HPDE6-E6E7 (cell line): ENCODE measurements at regions not wholly inside any gene's neighbourhood (a gene's known extent, or its start where the extent isn't known, plus 50 kb on each side); places are given as distances from the start of the nearest gene placed in this dataset.
"Not testable (repeated sequence)": the region's sequence is repeated elsewhere in the genome, so short reads cannot be mapped to it uniquely, and the experiment has no call there.

Experiments used
- DNase-seq: peaks from one replicate; pipeline ENCODE4 v3.0.0; 2011; ENCODE audit warnings: missing footprints; ENCODE audit errors: extremely low spot score

DNA sequence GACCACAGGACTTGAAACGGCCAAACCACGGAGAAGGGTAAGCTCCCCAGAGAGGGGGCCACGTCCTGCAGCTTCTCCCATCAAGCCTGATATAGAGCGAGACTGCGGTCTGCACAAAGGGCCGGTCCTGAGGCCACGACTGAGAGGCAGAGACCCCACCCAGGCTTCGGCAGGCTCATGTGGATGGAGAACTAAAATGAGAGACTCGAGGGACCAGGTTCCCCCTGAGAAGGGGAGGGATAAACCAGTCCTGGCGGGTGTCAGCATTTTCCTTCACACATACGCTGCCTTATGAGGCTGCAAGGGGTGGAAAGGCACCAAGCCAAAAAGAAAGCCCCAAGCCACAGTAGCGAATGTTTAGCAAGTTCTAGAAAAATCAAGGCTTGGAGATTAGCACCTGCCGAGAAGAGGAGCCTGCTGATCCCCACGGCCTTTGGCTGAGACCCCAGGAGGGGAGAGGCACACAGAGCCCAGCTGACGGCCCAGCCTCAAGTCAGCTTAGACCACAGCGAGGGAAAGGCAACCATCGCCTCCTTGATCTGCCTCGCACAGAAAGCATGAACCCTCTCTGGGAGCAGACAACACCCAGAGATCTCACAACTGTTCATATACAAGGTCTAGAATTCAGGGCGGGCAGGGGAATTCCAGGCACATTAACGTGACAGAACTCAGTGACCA lies 92.6 kb upstream of the RNF32 start:
- no peak for DNase-seq

DNA sequence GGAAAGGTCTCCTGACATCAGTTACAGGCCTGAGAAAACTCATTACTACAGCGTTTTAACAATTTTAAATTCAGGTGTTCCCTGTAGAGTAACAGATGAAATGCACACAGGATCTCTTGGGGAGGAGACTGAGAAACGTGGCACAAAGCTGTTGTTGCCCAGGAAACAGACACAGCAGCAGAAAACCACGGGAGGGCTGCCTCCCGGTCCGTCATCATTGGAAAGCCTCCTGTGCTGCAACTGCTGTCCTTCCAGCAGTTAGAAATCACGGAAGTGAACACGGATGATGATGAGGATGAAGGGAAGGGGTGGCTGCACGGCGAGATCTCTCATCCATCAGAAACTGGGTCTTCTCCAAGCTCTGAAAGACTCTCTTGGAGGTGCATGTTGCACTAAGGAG lies 94.6 kb upstream of the RNF32 start:
- no peak for DNase-seq

DNA sequence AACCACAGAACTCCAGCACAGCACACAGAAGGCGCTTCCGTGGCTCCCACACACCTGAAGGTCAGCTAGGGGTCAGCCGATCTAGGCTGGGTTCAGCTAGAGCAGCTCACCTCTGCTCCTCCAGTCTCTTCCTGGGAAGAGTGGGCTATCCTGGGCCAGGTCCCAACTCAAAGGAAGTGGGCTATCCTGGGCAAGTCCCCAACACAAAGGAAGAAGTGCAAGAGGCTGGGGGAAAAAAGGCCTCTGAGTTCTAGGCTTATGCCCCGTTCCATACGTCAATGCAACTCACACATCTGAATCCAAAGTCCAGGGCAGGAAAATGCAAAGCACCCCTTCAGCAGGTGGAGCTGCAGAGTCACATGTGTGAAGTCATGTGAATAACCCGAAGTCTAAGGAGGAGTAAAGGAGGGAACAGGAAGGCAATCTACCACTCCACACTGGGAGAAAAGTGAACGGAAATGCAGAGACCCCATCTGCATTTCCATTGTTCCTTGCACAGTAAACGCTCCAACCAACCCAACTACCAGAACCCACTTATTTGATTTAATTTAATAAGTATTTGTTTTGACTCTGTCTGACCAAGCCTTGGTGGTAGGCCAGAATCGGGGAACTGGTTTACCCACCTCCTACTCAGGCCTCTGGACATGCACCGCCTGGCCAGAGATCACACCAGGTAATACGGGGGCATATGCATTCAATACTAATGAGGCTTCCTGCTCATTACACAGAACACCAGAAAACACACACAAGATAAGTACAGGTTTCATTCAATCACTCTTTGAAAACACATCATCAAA lies 95.5 kb upstream of the RNF32 start:
- DNase-seq = no peak

DNA sequence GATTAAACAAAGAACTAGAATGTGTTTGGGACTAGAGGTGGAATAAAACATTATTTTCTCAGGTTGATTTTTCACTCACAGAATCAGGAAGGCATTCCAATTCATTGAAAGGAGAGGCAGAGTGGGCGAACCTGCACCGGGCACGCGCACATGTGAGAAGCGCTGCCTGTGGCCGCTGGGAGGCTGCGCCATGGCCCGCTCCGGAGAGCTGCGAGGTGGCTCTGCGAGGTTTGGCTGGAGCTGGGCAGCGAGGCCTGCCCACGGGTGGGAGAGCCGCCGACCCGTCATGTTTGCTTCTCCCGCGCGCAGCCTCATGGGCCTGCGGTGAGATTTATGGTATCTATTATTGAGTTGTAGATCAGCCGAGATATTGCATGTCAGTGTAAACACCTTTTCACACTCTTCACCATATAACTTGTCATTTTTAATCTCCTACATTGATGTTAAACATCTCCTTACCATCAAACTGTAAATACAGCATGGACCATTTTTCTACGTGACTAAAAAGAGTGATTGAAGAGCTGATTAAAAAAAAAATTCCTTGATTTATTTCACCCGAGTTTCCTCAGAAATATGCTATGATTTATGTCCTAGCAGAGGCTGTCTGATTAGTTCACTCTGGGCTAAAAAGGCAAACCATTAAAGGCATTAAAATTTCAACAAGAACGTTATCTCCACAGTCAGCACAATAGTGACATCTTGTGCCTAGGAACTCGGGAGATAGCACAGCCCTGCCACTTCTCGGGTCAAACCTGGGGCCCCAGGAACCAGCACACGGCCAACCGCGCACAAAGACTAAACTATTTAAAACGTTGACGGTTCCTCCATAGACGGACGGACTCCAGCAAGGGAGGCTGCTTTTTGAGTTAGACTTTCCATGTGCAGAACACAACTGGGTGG lies 96.6 kb upstream of the RNF32 start:
- DNase-seq = no peak

DNA sequence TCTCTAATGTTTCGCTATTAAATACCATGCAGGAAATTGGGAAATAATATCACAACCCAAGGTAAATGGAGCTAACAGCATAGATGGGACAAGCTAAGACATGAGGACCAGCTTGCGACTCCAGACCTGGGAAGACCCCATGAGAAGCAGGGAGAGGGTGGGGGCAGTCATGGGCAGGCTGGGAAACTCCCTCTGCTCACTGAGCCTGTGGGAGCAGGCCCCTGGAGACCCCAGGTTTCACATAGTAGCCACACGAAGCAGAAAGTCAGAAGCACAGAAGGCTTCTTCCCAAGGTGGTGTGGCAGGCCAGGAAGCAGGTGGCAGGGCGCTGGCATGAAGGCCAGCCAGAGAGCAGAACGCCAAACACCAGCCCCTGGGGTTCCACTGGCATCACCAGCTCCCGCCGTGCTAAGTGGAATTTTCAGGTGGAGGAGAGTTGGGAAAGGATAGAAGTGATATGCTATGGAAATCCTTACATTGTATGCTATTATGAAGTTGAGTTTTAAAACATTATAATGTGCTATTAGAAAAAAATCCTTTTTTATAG lies 99.9 kb upstream of the RNF32 start:
- no peak for DNase-seq

DNA sequence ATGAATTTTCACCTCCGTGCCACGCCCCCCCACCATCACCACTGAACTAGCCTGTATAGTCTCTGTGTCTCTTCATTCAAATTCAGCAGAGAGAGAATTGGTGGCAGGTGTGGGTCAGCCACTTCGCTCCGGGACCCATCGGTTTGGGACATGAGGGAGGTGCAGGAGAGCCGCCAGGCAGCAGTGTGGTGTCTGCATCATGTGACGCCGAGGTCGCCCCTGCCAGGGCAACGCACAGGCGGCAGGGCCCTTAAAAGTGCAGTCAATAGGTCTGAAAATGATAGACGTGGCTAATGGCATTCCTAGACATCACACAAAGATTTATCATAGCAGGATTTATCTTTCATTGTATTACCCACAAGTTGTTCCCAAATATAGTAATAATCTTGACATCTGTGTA lies 100.6 kb upstream of the RNF32 start:
- no peak for DNase-seq

DNA sequence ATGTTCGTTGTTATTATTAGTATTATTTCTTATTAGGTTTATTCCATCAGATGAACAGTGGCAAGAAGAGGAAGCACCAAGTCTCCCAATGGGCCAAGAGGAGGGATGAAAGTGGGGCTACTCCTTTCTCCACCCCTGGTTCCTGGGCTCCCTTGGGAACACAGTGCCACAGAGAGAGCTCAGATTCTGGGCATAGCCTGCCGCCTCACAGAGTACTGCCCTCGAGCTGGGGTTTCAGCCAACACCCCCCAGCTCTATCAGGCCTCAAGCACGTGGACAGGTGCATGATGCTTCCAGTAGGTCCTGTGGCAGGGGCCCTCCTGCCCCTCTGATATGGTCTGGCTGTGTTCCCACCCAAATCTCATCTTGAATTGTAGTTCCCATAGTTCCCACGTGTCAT lies 103.6 kb upstream of the RNF32 start:
- DNase-seq = no peak

DNA sequence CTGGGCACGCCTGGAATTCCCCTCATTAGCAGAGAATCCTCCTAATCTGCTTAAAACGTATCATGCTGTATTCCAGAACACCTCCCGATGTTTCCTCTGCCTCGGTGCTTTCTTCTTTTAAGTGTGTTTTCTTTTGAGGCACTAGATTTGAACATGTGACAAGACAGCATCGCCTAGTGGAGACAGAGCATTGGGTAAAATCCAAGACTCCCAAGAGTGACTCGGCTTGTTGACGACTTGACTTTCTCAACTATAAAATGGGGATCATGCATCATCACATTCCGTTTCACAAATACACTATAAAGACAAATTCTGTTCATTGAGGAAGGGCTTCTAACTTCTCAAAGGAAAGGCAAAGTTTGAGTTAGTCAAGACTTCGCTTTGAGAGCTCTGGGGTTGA lies 105.6 kb upstream of the RNF32 start:
- no peak for DNase-seq

DNA sequence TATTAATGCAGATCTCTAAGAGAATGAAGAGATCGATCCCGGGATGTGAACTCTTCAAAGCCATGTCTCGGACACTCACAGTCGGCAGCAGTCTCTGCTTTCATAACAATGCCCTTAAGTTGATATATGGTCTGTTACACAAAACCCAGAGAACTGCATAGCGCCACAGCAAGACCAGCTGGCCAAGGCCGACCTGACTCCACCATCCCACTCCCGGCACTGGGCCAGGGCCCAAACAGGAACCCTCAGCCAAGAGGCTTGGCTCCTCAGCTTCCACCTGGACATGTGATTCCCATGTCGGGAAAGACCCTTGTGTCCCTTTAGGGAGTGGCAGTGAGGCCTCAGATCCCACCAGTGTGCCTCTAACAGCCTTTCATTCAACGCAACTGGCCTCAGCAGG lies 106.6 kb upstream of the RNF32 start:
- DNase-seq = no peak

DNA sequence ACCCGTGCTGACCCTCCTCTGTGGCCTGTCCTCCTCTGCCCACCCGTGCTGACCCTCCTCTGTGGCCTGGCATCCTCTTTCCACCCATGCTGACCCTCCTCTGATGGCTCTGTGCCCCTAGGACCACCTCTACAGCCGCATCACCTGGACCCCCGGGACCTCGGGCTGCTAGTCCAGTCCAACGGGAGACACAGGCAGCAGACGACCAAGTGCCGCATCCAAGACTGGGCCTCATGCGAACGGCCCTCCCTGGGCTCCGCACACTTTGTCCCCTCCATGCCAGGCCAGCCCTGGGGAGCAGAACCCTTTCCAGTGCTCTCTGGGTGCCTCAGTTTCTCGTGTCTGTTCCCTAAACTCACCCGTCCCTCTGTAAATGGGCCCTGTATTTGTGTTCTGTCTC lies 107.2 kb upstream of the RNF32 start:
- no peak for DNase-seq

DNA sequence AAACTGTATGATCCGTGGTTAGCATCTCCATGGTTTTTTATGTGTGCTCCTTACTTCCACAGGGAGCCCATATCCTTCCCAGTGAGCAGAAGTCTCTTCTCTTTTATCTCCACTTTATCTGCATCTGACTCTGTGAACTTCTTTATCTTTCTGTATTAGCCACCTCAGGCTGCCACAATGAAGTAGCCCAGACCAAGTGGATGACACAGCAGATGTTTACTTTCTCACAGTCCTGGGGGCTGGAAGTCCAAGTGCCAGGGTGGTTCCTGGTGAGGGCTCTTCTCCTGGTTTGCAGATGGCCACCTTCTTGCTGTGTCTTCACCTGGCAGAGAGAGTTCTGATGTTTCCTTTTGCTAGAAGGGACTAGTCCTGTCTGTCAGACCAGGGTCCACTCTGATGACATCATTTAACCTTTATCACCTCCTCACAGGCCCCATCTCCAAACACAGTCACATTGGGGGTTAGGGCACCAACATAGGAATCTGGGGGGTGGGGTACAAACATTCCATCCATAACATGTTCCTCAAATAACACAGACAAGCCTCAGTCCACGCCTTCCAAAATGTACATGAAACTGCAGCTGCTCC lies 108.5 kb upstream of the RNF32 start:
- no peak for DNase-seq

DNA sequence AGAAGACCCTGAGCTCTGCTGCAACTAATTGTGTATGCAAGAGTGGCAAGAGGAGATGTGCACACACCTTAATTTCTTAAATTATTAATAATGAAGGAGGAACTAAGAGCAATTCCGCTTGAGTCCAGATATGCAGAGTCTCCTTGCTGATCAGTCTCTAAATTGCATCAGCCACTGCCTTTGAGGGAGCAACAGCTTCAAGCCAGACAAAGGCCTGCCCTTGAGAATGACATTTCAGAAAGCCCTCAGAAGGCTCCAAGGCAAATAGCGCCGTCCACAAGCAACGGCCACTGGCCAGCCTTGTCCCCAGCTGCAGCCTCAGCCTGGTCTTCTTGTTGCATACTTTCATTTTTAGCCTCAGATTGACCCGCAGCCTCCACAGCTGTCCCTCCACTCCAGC lies 110.6 kb upstream of the RNF32 start:
- no peak for DNase-seq

DNA sequence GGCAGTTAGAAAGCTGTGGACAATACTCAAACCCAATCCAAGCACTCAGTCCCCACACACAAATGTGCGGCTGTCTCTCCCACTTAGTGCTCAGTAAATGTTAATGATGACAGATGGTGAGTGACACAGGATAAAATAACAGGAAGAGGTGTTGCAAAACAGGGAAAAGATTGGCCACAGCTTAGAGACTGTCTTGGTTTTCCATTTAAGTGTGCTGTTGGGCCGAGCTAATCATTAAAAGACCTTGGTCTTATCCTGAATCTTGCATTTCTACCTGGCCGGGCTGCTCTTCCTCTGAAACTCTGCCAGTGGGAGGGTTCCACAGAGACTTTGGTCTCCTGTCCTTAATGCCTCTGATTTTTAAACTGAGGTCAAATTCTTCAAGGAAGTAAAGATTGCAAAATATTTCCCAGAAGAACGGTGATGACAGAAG lies 113.1 kb upstream of the RNF32 start:
- no peak for DNase-seq

DNA sequence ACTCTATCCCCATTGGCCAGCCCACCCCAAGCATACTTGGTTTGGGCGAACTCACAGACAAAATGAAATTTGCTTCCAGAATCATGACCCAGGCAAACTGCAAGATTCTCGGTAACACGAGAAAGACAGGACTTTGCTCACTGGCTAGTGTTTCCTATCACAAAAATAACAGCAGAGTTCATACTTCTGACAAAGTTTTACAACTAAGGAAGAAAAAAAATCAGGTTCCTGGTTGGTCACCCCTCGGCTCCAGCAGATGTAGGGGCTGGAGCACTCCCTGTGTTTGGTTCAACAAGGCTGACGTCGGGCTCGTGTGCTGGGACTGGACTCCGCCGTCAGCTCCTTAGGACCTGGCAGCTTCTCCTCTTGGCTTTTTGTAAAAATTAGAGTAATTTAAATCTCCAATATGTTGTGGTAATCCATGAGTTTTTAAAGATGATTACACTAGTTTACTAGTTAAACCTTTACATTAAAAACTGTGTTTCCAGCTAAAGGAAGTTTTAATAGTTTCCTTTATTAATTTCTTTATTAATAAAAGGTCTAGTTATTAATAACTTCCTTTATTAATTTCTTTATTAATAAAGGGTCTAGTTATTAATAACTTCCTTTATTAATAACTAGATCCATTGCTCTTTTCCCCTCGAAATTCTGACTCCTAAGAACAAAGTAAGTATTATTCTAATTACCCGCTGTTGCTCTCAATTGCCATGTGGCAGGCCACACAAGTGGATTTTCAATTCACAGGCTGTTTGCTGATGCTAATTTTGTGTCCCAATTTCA lies 115.6 kb upstream of the RNF32 start:
- DNase-seq = no peak

DNA sequence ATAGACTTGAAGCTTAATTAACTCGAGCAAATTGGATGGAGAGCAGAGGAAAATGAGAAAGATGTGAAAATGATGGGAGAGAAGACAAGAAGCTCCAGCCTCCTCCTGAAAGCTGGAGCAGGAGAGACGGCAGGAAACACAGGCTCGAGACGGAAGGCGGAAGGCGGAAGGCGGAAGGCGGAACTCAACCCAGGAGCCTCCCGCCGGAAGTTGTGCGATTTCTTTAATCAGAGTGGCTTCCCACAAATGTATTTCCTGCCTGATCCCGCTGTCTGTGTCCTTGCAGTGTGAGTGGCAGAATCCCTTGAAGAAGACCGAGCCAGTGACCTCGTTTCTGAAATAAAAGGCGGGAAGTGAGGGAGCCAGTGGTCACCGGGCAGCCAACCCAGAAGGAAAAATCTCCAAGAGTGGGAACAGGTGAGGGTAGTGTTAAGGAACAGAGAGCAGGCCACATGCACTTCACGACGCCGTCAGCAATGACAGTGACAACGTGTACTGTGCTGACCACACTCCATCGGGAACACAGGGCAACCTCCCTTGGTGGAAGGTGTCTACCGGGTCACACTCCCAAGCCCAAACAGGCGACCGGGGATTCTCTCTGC lies 117.0 kb upstream of the RNF32 start:
- DNase-seq = no peak

DNA sequence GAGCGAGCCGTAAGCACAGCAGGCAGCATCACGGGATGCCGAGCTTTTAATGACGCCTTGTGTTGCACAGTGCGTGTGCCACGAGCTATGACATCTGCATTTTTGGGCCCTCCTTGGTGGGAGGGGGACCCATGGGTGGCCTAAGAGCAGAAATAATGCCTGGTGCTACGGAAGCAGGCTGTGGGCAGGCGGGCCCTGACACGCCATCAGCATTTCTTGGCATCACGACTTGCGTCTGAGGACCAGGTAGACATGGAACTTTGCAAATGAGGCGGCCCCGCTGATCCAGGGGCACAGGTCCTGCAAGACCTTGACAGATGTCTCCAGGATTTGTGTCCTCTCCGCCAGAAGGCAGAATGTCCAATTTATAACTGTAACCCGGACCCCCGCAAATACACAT lies 117.8 kb upstream of the RNF32 start:
- no peak for DNase-seq

DNA sequence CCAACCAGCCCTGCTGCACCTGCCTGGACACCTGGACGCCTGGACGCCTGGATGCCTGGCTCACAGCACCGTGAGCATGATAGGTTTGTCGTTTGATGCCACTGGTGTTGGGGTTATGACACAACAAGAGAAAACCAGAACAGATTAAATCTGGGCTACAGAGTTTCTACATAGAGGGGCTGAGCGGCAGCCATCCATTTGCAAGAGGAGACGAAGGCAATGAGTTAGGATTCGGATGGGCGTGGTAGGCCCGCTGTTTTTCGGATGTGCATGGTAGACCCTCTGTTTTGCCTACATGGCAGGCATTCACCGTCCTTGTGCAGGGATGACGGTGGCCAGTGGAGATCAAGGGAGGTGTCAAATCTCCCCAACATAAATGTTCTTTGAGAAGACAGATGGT lies 121.5 kb upstream of the RNF32 start:
- DNase-seq = no peak

DNA sequence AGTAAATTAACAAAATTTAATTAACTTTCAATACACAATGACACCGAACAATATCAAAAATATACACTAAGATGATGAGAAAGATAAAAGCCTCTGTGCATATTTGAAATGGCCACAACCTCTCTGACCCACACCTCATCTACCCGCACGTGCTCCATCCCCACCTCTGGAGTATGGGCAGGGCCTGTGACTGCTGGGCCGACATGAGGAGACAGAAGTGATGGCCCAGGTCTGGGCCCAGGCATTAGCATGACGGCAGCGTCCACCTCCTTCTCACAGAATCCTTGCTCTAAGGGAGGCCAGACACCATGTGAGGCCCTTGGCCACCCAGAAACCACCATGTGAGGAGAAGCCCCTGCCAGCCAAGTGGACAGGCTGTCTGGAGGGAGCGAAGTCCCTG lies 122.1 kb upstream of the RNF32 start:
- DNase-seq = no peak

DNA sequence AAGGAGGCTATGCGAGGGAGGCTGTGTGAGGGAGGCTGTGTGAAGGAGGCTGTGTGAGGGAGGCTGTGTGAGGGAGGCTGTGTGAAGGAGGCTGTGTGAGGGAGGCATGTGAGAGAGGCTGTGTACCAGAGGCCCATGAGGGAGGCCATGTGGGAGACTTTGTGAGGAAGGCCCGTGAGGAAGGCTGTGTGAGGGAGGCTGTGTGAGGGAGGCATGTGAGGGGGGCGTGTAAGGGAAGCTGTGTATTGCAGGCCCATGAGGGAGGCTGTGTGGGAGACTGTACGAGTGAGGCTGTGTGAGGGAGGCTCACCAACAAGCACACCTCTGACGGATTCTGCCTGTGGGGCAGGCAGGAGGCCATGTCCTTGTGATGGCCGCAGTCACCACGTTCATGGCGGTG lies 122.7 kb upstream of the RNF32 start:
- DNase-seq = not testable (repeated sequence)

DNA sequence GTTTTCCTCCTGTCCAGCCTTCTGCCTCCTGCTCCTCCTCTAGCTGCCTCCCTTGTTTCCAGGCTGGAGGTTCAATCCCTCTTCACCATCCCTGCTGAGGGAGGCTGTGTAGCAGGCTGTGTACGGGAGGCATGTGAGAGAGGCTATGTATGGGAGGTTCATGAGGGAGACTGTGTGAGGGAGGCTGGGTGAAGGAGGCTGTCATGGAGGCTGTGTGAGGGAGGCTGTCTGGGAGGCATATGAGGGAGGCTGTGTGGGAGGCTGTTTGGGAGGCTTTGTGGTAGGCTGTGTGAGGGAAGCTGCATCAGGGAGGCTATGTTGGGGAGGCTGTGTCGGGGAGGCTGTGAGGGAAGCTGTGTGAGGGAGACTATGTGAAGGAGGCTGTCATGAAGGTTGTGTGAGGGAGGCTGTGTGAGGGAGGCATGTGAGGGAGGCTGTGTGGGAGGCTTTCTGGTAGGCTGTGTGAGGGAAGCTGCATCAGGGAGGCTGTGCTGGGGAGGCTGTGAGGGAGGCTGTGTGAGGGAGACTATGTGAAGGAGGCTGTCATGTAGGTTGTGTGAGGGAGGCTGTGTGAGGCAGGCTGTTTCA lies 123.7 kb upstream of the RNF32 start:
- DNase-seq = no peak
